AG04450 (cell line): ENCODE measurements at regions not wholly inside any gene's neighbourhood (a gene's known extent, or its start where the extent isn't known, plus 50 kb on each side); places are given as distances from the start of the nearest gene placed in this dataset.

Experiments used
- CTCF ChIA-PET: fragments of 300-600, 350-600 bp; formaldehyde crosslinking; extraction: SDS; loops from one replicate; lab custom pipeline; 2022; ENCODE audit warnings: antibody characterized with exemption, inconsistent platforms; lab: Charles Lee
- POLR2A ChIA-PET: fragments of 350-600 bp; formaldehyde crosslinking; extraction: SDS; loops from one replicate; lab custom pipeline; 2021; ENCODE audit warnings: antibody characterized with exemption, inconsistent platforms; lab: Yijun Ruan, JAX
- DNase-seq: peaks from one replicate; pipeline ENCODE4 v3.0.0-alpha.2; 2011; ENCODE audit warnings: low read depth, low spot score
- H3K27ac ChIP-seq: one replicate; pipeline ENCODE4 v1.5.1; 2012; ENCODE audit warnings: low read depth, low read length, control low read depth
- H3K27me3 ChIP-seq: one replicate; pipeline ENCODE4 v1.6.0; 2012; ENCODE audit warnings: low read length; ENCODE audit not compliant: control insufficient read depth, insufficient read depth
- H3K4me3 ChIP-seq: 2 replicates; pipeline ENCODE4 v1.5.1; 2011; ENCODE audit warnings: mild to moderate bottlenecking, low read depth, low read length, control low read depth
- H3K9me3 ChIP-seq: 2 replicates; pipeline ENCODE4 v1.5.1; 2012; ENCODE audit warnings: low read length; ENCODE audit not compliant: control insufficient read depth, insufficient read depth
- TF ChIP-seq, protein P1 (sequence below): IDR thresholded peaks from 2 replicates; pipeline ENCODE4 v1.5.1; 2011; ENCODE audit warnings: low read depth, low read length, control low read depth, inconsistent platforms

DNA sequence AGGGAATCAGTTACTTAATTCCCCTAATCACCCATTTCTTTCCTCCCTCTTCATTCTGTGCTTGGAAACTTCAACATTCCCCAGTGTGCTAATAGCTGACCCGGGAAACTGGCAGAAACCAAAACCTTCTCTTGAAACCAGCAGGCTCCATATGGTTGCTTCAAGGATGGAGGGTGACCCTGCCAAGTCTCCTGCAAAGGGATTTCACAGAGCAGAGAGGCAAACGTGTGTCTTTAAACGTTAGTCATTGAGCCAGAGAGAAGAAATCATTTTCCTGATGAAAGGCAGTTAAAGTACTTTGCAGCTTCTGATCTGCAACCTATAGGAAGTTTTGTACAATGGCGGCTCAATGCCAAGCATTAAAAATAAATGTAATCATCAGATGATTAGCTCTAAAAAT is 220.9 kb downstream of the POU4F1 start:
- POLR2A ChIA-PET: no interaction called here
- no peak for DNase-seq
- no peaks in the 10 kb centered on the region for H3K27me3 ChIP-seq
- H3K27ac ChIP-seq: no peak overlapping the region
- H3K9me3 ChIP-seq: no peaks in the 10 kb centered on the region
- CTCF ChIA-PET: no interaction called here
- no peak overlapping the region for H3K4me3 ChIP-seq
- TF ChIP-seq, protein P1, sequence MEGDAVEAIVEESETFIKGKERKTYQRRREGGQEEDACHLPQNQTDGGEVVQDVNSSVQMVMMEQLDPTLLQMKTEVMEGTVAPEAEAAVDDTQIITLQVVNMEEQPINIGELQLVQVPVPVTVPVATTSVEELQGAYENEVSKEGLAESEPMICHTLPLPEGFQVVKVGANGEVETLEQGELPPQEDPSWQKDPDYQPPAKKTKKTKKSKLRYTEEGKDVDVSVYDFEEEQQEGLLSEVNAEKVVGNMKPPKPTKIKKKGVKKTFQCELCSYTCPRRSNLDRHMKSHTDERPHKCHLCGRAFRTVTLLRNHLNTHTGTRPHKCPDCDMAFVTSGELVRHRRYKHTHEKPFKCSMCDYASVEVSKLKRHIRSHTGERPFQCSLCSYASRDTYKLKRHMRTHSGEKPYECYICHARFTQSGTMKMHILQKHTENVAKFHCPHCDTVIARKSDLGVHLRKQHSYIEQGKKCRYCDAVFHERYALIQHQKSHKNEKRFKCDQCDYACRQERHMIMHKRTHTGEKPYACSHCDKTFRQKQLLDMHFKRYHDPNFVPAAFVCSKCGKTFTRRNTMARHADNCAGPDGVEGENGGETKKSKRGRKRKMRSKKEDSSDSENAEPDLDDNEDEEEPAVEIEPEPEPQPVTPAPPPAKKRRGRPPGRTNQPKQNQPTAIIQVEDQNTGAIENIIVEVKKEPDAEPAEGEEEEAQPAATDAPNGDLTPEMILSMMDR: no peak

DNA sequence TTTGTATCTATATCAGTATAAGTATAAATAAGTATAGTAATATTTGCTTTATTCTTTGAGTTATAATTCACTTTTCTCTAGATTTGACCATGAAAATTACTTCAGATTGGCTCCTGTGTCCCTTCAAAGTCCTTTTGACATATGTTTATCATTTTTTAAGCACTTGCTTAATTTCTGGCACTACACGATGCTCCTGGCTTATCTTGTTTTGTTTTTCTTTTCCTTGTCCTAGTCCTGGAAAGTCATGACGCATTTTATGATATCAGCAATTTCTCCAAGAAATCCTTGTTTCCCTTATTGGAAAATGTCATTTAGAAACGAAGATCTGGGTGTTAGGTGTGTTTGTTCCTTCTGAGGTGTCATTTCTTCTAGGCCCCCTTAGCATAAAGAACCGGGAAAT is 226.5 kb downstream of the POU4F1 start:
- Histone ChIP-seq H3K27ac (no peak overlapping the region), H3K27me3 (no peaks in the 10 kb centered on the region), H3K4me3 (no peak overlapping the region), H3K9me3 (no peaks in the 10 kb centered on the region)
- TF ChIP-seq, protein P1: no peak
- no peak for DNase-seq
- ChIA-PET CTCF (no interaction called here), POLR2A (no interaction called here)

DNA sequence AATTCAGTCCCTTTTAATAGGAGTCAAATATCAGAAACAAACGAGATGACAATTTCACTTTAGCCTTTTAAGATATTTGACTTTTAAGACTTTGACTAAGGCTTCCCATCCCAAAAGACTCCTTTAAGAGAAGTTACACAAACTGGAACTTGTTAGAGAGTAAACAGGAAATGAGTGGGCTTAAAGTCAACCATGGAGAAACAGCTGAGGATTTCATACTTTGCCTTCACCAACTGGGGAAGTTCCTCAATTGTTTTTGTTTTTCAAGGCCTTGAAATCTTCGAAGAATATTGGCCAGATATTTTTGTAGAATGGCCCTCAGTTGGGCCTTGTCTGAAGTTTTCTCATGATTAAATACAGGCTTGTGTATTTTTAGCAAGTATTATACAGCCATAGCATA is 227.3 kb downstream of the POU4F1 start:
- no peaks in the 10 kb centered on the region for H3K27me3 ChIP-seq
- CTCF ChIA-PET: no interaction called here
- TF ChIP-seq, protein P1: no peak
- H3K4me3 ChIP-seq: no peak overlapping the region
- no peak for DNase-seq
- no peak overlapping the region for H3K27ac ChIP-seq
- POLR2A ChIA-PET: no interaction called here
- H3K9me3 ChIP-seq: no peaks in the 10 kb centered on the region

DNA sequence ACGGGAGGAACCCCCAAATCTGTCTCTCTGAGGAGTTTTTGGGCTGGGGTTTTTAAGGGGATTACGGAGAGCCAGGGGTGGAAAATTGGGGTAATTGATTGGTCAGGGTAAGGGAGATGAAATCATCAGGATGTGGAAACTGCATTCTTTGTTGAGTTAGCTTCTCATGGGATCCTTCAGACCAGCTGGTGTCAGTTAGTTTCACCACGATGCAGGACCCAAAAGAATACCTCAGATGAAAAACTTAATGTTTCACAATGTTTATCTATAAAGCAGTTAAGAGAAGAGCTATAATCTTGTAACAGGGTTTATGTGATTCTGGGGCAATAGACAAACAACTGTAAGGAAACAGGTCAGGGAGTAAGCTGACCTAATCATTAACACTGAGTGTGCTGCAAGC is 230.8 kb downstream of the POU4F1 start:
- POLR2A ChIA-PET: no interaction called here

DNA sequence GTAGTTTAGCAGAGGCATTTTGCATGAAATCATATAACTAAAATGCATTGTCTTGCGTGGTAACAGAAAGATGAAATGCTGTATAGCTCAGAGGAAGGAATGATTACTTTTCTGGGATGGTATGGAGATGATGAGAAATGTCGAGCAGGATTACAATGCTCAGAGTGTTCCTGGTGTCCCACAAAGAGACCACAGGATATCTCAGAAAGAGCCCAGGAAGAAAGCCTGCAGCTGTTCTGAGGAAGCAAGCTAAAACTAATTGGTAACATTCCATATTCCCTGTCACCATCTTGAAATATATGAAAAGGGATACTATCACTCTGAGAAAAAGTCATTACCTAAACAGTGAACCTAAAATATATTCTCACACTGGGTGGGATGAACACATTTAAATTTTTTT is 233.1 kb downstream of the POU4F1 start:
- ChIA-PET POLR2A (no interaction called here), CTCF (no interaction called here)
- Histone ChIP-seq H3K9me3 (no peaks in the 10 kb centered on the region), H3K4me3 (no peak overlapping the region), H3K27me3 (no peaks in the 10 kb centered on the region), H3K27ac (no peak overlapping the region)
- no peak for DNase-seq
- TF ChIP-seq, protein P1: no peak

More for the DNA sequence above, 230.8 kb downstream of the POU4F1 start:
- Histone ChIP-seq H3K4me3 (no peak overlapping the region), H3K27me3 (no peaks in the 10 kb centered on the region), H3K9me3 (no peaks in the 10 kb centered on the region), H3K27ac (no peak overlapping the region)
- DNase-seq: no peak
- CTCF ChIA-PET: no interaction called here
- TF ChIP-seq, protein P1: no peak
